NCI-H128 (cell line): ENCODE measurements at regions not wholly inside any gene's neighbourhood (a gene's known extent, or its start where the extent isn't known, plus 50 kb on each side); places are given as distances from the start of the nearest gene placed in this dataset.

Source experiments
- DNase-seq: peaks from one replicate; lab custom pipeline; 2025; ENCODE audit not compliant: unreplicated experiment; lab: John Stamatoyannopoulos, UW

- DNase-seq: no peak
Observed at GRCh38 chr20:40188319-40188718, 500.7 kb downstream of the MAFB start.

DNA sequence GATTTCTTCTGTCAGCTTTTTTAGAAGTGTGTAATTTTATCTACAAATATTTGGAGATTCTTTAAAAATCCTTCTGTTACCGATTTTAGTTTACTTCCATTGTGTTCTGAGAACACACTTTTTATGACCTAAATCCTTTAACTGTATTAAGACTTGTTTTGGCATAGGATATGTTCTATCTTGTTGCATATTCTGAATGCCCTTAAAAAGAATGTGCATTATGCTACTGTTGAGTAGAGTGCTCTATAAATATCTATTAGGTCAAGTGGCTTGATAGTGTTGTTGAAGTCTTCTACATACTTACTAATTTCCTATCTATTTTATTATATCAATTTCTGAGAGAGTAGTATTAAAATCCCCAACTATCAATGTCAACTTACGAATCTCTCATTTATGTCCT, 502.2 kb downstream of the MAFB start:
- DNase-seq: no peak

- no peak for DNase-seq
Observed at GRCh38 chr20:40181676-40182075, 507.4 kb downstream of the MAFB start.

- no peak for DNase-seq
Observed at GRCh38 chr20:40176098-40176841, 512.8 kb downstream of the MAFB start.

- DNase-seq: no peak
Observed at GRCh38 chr20:40175296-40175695, 513.7 kb downstream of the MAFB start.

- no peak for DNase-seq
Observed at GRCh38 chr20:40173872-40174271, 515.2 kb downstream of the MAFB start.

- no peak for DNase-seq
Observed at GRCh38 chr20:40168981-40169620, 519.9 kb downstream of the MAFB start.

GRCh38 chr20:40161391-40161790, 527.6 kb downstream of the MAFB start:
- DNase-seq: no peak

DNA sequence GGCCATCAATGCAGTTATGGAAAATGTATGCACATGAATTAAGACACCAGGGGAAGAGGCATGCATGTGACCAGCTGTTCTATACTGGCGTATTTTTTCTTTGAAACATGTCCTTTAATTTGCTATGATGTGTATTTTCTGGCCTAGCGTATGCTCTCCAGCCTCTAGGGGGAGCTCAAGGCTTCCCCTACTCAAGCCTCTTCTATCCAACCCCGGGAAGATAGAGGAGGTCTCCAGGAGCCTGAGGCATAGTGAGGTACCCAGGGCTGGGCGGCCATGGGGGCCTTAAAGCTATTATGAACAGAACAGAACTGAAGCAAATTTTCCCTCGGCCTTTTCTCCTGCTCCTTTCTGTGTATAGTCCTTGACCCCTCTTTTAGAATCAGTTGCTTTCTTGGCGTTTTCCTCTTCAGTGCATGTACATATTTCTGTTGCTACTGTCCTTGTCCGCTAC, 528.9 kb downstream of the MAFB start:
- DNase-seq: no peak

GRCh38 chr20:40159276-40159675, 529.8 kb downstream of the MAFB start:
- DNase-seq: no peak

- no peak for DNase-seq
Observed at GRCh38 chr20:40156600-40157317, 532.3 kb downstream of the MAFB start.

DNA sequence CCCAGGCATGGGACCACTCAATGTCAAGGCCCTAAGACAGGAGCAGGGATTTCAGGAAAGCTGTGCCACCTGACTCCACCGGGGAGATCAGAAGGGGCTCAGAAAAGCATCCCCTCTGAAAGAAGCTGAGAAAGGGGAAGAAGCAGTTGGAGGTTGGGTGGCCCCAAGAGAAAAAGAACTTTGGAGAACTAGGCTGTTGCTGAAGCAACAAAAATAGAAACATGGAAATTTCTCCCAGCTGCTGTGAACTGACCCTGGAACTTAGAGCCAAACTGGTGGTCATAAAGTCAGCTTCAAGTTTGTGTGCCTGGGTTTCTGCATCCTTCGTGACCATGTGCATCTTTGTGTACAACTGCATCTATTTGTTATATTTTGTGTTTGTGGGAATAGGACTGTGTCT, 534.5 kb downstream of the MAFB start:
- no peak for DNase-seq

- DNase-seq: no peak
Observed at GRCh38 chr20:40148886-40149285, 540.1 kb downstream of the MAFB start.

DNA sequence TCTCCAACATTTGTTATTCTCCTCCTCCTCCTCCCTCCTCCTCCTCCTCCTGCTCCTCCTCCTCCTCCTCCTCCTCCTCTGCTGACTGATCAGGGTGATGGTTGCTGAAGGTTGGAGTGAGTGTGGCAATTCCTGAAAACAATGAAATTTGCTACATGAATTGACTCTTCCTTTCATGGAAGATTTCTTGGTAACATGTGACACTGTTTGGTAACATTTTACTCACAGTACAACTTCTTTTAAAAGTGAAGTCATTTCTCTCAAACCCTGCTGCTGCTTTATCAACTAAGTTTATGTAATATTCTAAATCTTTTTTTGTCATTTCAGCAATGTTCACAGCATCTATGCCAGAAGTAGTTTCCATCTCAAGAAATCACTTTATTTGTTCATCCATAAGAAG, 543.0 kb downstream of the MAFB start:
- DNase-seq: no peak

DNA sequence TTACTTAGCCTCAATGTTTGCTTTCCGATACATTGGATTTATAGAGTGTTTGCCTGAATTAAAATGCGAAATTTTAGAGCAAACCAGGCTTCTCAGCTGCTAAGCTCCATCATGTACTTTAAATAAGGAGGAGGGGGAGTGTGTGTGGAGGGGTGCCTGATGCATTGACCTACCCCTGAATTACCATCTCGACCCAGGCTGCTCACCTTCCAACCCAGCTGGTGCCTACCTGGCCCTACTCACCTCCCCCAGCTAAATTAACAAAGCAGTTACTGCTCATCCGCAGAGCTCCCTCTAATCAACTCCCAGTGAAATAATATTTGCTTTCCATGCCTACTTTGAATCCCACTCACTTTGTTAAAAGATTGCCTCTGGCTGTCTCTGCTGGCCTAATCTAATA, 544.5 kb downstream of the MAFB start:
- DNase-seq: no peak

DNA sequence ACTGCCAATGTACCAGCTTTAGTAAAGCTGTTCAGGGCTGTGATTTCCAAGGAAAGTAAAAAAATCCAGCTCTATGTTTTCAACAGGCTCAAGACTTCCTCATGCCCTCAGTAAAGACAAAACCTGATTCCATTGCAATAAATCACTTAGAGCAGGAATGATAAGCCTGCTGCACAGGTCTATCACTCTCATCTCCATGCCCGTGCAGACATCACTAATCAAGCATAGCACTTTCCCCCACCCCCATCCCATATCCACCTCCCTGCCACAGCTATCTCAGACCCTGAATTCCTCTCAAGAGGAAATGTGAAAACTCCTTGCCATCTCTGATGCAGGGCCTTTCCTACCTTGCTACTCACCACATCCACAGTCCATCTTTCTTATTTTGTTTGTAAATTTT, 554.9 kb downstream of the MAFB start:
- no peak for DNase-seq

DNA sequence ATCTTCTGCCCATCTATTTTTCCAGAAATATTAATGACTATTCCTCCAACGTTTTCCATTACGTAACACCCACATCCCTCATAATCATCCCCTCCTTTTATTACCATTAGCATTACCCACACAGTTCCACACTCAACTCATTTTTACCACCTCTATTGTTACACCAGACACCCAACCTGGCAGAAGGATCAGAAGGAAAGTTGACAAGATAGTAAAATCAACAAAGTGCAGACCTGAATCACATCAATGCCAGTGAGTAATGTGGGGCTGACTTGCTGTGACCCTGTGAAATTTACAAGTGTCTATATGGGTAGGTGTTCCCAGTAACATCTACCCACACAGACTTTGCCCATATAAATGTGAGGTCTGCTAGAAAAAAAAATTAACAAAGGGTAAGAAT, 568.2 kb downstream of the MAFB start:
- no peak for DNase-seq

GRCh38 chr20:40111282-40111681, 577.8 kb downstream of the MAFB start:
- no peak for DNase-seq

DNA sequence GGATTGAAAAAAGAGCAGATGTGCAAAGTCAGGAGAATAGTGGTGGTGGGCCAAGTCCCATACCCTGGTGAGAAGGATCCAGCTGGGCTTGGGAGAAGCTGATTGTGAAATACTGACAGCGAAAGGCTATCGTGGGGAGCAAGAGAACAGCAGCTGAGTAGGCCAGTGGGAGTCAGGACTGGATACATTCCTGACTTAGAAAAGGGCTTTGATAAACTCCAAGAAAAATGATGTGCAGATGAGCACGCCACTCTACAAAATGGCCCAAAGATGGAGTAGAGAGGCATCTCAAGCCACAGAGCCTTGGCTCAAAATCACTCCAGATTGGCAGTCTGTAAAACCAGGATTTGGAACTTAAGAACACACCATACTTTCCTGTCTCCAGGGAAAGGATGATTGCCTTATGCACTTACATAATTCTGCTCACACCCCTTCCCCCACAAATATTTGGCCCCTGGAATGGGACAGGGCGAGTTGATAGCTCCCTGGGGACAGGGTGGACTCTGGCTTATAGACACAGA, 578.7 kb downstream of the MAFB start:
- DNase-seq: no peak

GRCh38 chr20:40109136-40109535, 579.9 kb downstream of the MAFB start:
- no peak for DNase-seq

DNA sequence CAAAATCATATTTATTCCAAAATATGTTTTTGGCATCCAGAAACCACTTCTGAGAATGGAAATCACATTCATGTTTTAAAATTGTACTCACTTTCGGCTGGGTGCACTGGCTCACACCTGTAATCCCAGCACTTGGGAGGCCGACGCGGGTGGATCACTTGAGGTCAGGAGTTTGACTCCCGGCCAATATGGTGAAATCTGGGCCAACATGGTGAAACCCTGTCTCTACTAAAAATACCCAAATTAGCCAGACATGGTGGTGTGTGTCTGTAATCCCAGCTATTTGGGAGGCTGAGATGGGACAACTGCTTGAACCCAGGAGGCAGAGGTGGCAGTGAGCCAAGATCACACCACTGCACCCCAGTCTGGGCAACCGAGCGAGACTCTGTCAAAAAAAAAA, 580.7 kb downstream of the MAFB start:
- no peak for DNase-seq

- no peak for DNase-seq
Observed at GRCh38 chr20:40104959-40105358, 584.1 kb downstream of the MAFB start.
